Body of pancreas (tissue), 4 donors: ENCODE measurements at regions not wholly inside any gene's neighbourhood (a gene's known extent, or its start where the extent isn't known, plus 50 kb on each side); places are given as distances from the start of the nearest gene placed in this dataset.

Experiments used
- CTCF ChIP-seq, 7 experiments: fragments of 450-650 bp in 4 of 7; fragments of 200-600 bp in 3 of 7; sonication (generic) in 3 of 7; IDR thresholded peaks; one replicate each; pipeline ENCODE4 v1.5.1; 2016 to 2019; ENCODE audit warnings: antibody characterized with exemption in 7 of 7
- POLR2A ChIP-seq, 3 donors: fragments of 450-650 bp; IDR thresholded peaks; one replicate each; pipeline ENCODE4 v1.6.1; 2016; ENCODE audit warnings: antibody characterized with exemption in 3 of 3, mild to moderate bottlenecking in 2 of 3

GRCh38 chr10:2392145-2392812 is 655.0 kb upstream of the ADARB2 start:
- TF ChIP-seq CTCF (IDR thresholded peaks at IDR 0.05) (no peak), POLR2A (IDR thresholded peaks at IDR 0.05) (no peak)
